ENCODE measurements at regions not wholly inside any gene's neighbourhood (a gene's known extent, or its start where the extent isn't known, plus 50 kb on each side); places are given as distances from the start of the nearest gene placed in this dataset.

DNA sequence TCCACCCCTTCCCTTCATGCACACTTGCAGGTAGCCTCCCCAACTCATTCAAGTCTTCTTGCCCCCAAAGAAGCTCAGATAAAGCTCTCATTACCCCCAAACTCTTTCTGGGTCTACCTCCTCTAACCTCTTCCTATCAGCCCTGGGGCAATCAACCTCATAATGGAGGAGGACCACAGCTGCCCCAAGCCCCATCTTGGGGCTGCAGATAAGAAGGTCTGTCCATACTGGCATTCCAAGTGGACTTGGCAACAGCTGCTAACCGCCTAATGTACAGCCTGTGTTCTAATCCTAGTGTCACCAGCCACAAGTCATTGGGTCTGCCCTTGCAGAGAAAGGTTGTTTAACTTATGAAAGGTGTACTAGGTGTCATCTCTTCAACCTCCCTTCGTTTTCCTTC is 107.4 kb upstream of the ADGRF1 start:
- no peak for DNase-seq

DNA sequence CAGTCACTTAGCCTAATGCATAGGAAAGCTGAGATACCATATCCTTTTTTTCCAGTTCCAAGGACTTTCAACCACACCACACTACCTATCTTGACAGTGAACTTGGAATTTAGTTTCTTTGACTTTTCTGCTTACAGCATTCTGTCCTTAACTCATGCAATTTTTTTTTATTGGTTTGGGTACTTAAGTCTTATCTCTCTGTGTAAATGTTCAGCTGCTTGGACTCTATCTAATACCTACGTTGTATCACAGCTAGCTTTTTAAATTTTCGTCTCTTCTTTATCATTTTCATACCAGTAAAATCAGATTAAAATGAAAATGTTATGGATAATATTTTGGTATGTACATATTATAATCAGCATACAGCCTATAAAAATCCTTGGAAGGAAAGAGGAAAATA is 106.9 kb upstream of the ADGRF1 start:
- DNase-seq: no peak

DNA sequence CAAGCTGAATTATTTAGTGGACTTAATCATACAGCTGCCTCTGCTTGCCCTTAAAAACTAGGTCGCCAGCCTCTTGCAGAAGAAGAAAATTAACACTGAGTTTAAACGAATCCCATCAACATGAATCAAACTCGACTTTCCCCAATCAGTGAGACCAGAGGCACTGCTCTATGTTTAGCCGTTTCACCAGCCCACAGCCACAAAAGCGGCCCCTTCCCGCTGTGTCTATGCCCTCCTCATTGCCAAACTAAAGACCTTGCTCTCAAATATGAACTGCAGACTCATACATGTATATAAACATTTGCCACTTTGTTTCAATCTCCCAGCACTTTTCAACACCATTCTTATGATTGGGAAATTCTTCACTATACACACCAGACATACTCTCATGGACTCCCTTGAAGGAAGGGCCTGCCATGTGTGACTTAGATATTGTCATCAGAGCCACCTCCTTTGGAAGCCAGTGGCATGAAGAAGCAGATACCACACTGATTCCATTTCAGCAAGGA is 105.8 kb upstream of the ADGRF1 start:
- no peak for DNase-seq

DNA sequence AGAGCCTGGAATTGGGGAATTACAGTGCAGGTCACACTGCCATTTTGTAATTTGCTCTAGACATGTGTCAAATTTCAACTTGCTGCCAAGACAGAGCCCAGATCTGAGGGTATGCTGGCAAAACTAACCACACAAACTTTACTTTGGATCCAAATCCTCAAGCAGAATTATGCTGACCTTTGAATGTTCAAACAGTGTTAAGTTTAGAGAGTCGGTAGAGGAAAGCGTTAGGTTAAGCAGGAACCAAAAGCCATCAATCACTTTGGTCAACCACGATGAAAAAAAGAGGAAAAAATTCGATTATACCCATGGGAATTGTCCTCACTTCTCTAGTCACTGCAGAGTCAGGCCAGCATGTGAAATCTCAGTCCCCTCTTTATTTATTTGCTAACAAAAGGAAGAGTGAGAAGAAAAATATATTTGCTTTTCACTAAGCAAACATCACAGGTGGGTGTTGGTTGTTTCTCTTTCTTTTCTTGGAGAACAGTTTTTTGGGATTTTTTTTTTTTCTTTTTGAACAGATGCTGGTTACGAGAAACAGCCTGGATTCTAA is 105.1 kb upstream of the ADGRF1 start:
- DNase-seq: peak; percentile 32

- DNase-seq: no peak
Measured at GRCh38 chr6:47146431-47147174, 104.5 kb upstream of the ADGRF1 start.

DNA sequence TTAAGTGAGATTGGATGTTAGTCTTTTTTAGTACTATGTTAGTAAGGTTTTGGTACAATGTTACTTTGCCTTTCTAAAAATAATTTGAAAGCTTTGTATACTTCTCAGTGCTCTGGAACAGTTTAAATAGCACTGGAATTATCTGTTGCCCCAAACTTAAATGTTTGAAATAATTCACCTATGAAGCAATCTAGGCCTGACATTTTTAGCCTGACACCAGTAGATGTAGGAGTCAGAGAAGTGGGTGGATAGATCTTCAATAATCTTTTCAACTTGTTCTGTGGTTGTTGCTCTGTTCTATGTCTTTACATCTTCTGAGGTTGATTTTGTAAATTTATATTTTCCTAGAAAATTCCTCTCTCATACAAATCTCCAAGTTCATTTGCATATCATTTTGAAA is 103.1 kb upstream of the ADGRF1 start:
- no peak for DNase-seq

DNA sequence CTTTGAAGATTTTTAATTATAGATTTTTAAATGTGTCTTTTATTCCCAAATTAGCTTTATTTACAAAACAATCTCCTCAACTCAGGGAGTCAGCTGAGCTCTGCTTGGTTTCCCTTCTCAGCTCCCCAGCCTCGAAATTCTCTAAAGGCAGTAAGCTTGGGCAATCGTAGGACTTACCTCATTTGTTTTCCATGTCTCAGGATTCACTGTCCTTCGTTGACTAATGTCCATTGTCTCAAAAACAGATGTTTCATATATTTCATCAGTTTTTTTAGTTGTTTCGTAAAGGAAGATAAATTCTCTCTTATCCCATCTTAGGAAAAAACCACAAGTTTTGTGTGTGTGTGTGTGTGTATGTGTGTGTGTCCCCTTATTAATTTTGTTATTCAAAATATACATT is 102.2 kb upstream of the ADGRF1 start:
- DNase-seq: no peak

DNA sequence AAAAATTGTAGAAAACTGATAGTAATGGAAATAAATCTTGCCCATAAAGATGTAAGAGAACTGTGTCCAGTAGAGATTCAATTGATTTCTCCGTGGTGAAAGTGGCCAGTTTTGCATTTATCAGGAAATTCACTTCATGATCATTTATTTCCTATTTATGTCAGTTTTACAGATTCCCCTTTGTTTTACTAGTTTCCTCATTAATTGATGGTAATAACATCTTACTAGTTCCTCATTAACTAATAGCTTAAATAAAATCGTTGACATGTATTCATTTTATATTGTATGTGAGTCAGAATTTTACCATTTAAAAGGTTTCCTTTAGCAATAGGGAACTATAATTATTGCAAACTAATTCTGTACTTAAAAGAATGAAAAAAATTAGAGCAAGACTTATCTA is 99.8 kb upstream of the ADGRF1 start:
- DNase-seq: no peak

DNA sequence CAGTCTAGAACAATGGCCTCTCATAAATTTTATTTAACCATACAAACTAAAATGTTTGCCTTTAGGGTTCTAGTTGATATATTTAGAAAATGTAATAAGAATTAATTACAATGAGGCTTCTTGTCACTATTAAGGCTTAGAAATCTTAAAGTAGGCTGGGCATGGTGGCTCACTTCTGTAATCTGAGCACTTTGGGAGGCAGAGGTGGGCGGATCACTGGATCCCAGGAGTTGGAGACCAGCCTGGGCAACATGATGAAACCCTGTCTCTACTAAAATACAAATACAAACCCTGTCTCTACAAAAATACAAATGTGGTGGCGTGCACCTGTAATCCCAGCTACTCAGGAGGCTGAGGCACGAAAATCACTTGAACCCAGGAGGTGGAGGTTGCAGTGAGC is 99.0 kb upstream of the ADGRF1 start:
- no peak for DNase-seq

DNA sequence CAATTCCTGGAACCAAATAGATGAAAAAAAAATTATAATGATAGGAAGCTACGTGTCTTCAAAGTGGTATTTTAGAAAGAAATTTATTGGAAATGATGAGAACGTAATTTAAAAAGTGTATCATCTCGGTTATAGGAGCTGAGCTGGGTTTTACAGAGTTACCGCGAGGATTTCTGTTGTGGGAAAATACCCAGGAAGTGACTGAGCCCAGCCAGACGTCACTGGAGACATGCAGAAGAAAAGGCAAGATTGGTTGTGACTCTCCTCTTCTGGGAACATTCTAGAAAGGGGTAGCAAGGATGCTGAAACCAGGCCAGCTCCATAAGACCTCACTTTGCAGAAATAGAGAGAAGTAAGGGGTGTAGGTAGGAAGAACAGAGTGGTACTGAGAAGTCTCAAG is 95.9 kb upstream of the ADGRF1 start:
- no peak for DNase-seq

GRCh38 chr6:47137073-47137472 is 94.9 kb upstream of the ADGRF1 start:
- DNase-seq: no peak

DNA sequence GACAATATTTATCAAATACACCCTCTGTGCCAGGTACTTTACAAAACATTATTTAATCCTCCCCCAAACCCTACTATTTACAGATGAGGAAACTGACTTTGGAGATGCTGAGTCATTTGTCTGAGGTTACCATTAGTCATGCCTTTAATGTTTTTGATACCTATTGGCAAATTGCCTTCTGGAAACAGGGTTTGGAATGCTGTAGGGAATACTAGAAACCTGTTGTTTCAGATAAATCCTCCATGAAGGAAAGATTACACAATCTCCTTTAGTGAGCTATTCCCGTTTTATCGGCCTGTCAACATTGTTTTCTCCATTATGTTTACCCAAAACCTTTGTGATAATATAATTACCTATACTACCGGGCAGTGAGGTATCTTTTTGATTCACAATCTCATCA is 93.6 kb upstream of the ADGRF1 start:
- no peak for DNase-seq

GRCh38 chr6:47134476-47135189 is 92.5 kb upstream of the ADGRF1 start:
- peak; percentile 63 for DNase-seq

- no peak for DNase-seq
Measured at GRCh38 chr6:47133230-47134000, 91.3 kb upstream of the ADGRF1 start.

DNA sequence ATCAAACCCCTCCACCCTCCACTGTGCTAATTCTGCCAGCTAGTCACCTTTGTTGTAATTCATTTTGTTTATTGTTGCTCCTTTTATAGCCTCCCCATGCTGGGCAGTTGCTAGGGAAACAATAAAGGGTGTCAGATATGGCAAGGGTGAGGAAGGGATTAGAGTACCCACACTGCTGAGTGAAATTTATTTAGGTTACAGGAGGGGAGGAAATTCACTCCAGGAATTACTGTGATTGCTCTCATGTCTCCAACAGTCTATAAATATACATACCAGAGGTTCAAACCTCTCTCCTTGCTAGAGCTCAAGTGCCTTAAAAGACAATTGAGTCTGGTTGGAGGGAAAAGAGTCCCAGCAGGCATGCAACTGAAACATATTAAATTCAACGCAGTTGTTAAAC is 90.6 kb upstream of the ADGRF1 start:
- no peak for DNase-seq

GRCh38 chr6:47131773-47132172 is 89.6 kb upstream of the ADGRF1 start:
- no peak for DNase-seq

GRCh38 chr6:47130086-47130485 is 88.0 kb upstream of the ADGRF1 start:
- DNase-seq: peak; percentile 21

- DNase-seq: no peak
Measured at GRCh38 chr6:47129129-47129528, 87.0 kb upstream of the ADGRF1 start.

DNA sequence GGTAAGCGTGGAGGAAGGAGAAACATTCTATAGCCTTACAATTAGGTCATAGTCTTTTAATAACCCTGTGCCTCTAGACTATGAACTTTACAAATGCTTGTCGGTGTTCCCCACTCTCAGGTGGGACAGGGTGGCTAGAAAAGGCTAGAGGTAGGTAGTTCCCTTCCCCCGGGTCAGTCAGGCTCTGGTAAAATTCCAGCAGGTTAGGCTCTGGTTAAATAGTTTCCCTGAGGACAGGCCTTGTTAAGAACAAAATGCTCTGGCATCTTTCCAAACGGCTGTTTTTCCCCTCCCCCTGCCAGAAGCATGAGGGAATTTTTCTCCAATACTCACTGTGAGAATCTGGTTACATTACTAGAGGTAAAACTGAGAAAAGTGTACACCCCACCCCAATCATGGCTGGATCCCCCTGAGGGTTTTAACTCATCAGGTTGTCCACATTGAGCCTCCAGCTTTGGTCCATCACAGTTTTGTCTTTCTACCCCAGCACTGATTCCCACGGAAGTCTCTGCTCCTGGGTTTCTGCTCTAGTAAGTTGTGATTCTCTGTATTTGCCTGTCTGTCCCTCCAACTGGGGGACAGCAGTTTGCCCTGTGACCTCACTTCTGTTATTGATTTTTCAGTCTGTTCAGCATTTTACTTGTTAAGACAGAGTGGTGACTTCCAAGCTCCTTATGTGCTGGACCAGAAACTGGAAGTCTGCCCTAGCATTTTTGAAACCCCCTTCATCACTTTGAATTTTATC is 84.7 kb upstream of the ADGRF1 start:
- peak; percentile 76 for DNase-seq

GRCh38 chr6:47118611-47119010 is 76.5 kb upstream of the ADGRF1 start:
- DNase-seq: no peak

- no peak for DNase-seq
Measured at GRCh38 chr6:47117314-47117713, 75.2 kb upstream of the ADGRF1 start.

- no peak for DNase-seq
Measured at GRCh38 chr6:47116606-47117005, 74.5 kb upstream of the ADGRF1 start.

Data from tongue (tissue), 1 donor.